ENCODE measurements at regions not wholly inside any gene's neighbourhood (a gene's known extent, or its start where the extent isn't known, plus 50 kb on each side); places are given as distances from the start of the nearest gene placed in this dataset.

GRCh38 chr2:34646901-34647300 is 1047.8 kb upstream of the FAM98A start:
- no peak for TF ChIP-seq CTCF (conservative IDR thresholded peaks at IDR 0.05)
- H3K27ac ChIP-seq, result no peak overlapping the region

- no peak for TF ChIP-seq CTCF (conservative IDR thresholded peaks at IDR 0.05)
- H3K27ac ChIP-seq, result no peak overlapping the region
These were observed 1033.2 kb upstream of the FAM98A start for GRCh38 chr2:34632327-34632726.

GRCh38 chr2:34627003-34627402 is 1027.9 kb upstream of the FAM98A start:
- TF ChIP-seq CTCF (conservative IDR thresholded peaks at IDR 0.05), result no peak
- no peak overlapping the region for H3K27ac ChIP-seq

- H3K27ac ChIP-seq, result no peak overlapping the region
- no peak for TF ChIP-seq CTCF (conservative IDR thresholded peaks at IDR 0.05)
These were observed 1005.1 kb upstream of the FAM98A start for GRCh38 chr2:34604164-34604563.

GRCh38 chr2:34602262-34602661 is 1003.2 kb upstream of the FAM98A start:
- TF ChIP-seq CTCF (conservative IDR thresholded peaks at IDR 0.05), result no peak
- no peak overlapping the region for H3K27ac ChIP-seq

GRCh38 chr2:34601561-34601960 is 1002.5 kb upstream of the FAM98A start:
- H3K27ac ChIP-seq, result no peak overlapping the region
- TF ChIP-seq CTCF (conservative IDR thresholded peaks at IDR 0.05), result no peak

GRCh38 chr2:34578641-34579040 is 979.5 kb upstream of the FAM98A start:
- TF ChIP-seq CTCF (conservative IDR thresholded peaks at IDR 0.05), result no peak
- H3K27ac ChIP-seq, result no peak overlapping the region

Data from VCaP (cell line).